ENCODE measurements at regions not wholly inside any gene's neighbourhood (a gene's known extent, or its start where the extent isn't known, plus 50 kb on each side); places are given as distances from the start of the nearest gene placed in this dataset.

DNA sequence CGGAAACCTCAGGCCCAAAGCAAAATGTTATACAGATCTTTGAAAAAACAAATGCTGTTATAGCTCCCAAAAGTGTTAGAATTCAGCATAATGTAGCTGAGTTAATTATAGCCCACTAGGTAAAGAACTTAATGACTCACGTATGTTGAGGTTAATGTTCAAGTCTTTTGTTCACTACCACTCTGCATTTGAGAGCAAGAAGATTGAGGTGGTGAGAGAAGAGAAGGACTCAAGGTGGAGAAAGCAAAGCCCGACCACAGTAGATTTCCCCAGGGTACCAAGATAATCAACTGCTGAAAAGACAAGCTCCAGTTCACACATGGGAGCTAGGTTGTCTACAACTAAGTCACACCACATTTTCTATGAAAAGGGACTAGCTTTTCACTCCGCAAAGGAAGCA lies 480.2 kb downstream of the DTHD1 start:
- Histone ChIP-seq H3K36me3 (ENCODE audit: insufficient read depth, insufficient read length, low read length) (no peaks in the 10 kb centered on the region), H3K9me3 (ENCODE audit: insufficient read depth, low read length) (no peaks in the 10 kb centered on the region), H3K4me3 (ENCODE audit: insufficient read length, low read depth) (no peak overlapping the region), H3K9ac (ENCODE audit: insufficient read length, low read depth) (no peak overlapping the region), H3K4me1 (ENCODE audit: insufficient read depth, insufficient read length) (no peaks in the 10 kb centered on the region), H3K27me3 (ENCODE audit: insufficient read depth, insufficient read length) (no peaks in the 10 kb centered on the region)
- no peak for DNase-seq (ENCODE audit: low read depth, low spot score)
- TF ChIP-seq SUZ12 (IDR thresholded peaks at IDR 0.05; ENCODE audit: extremely low read depth, insufficient read depth, insufficient read length) (no peak), YY1 (IDR thresholded peaks at IDR 0.05; ENCODE audit: insufficient read depth, insufficient read length) (no peak), ZNF274 (IDR thresholded peaks at IDR 0.05; ENCODE audit: low read depth, low read length) (no peak)

DNA sequence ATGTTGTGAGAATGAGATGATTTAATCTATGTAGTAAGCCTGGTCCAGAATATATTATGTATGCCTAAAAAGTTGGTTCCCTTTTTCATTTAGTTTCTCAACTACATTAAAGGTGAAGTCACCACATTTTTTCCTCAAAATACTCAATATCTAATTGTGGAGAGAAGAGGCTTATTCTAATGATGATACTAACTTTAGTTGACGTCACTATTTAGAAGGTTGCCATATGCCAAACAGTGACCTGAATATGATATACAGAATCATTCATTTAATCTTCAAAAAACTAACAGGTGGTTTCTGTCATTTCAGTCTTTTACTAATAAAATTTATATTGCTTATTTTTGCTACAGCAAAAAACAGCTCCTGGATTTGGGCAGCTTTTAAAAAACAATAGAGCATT lies 480.7 kb upstream of the NWD2 start:
- H3K4me1 ChIP-seq (ENCODE audit: insufficient read depth, insufficient read length): no peaks in the 10 kb centered on the region
- no peaks in the 10 kb centered on the region for H3K9me3 ChIP-seq (ENCODE audit: insufficient read depth, low read length)
- H3K4me3 ChIP-seq (ENCODE audit: insufficient read length, low read depth): no peak overlapping the region
- no peak for DNase-seq (ENCODE audit: low read depth, low spot score)
- H3K27me3 ChIP-seq (ENCODE audit: insufficient read depth, insufficient read length): no peaks in the 10 kb centered on the region
- H3K9ac ChIP-seq (ENCODE audit: insufficient read length, low read depth): no peak overlapping the region
- H3K36me3 ChIP-seq (ENCODE audit: insufficient read depth, insufficient read length, low read length): no peaks in the 10 kb centered on the region
- TF ChIP-seq YY1 (IDR thresholded peaks at IDR 0.05; ENCODE audit: insufficient read depth, insufficient read length) (no peak), ZNF274 (IDR thresholded peaks at IDR 0.05; ENCODE audit: low read depth, low read length) (no peak), SUZ12 (IDR thresholded peaks at IDR 0.05; ENCODE audit: extremely low read depth, insufficient read depth, insufficient read length) (no peak)

DNA sequence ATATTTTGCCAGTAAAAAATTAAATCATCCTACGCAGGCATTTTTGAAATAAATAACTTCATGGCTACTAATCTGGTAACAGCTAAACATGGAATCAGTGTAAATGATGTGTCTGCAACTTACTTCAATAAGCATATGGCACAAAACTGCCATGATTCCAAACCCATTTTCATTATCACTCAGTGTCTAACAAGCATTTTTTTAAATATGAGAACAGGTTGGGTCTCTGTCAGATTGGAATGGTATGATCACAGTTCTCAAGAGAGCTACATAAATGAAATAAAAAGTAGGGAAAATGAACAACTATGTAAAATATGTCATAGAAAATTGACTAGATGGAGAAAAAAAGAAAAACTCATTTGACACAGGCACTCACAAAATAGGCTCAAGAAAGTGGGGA lies 476.9 kb upstream of the NWD2 start:
- H3K9ac ChIP-seq (ENCODE audit: insufficient read length, low read depth): no peak overlapping the region
- no peak for TF ChIP-seq SUZ12 (IDR thresholded peaks at IDR 0.05; ENCODE audit: extremely low read depth, insufficient read depth, insufficient read length)
- no peak for TF ChIP-seq ZNF274 (IDR thresholded peaks at IDR 0.05; ENCODE audit: low read depth, low read length)
- TF ChIP-seq YY1 (IDR thresholded peaks at IDR 0.05; ENCODE audit: insufficient read depth, insufficient read length): no peak
- no peaks in the 10 kb centered on the region for H3K27me3 ChIP-seq (ENCODE audit: insufficient read depth, insufficient read length)
- DNase-seq (ENCODE audit: low read depth, low spot score): no peak
- no peaks in the 10 kb centered on the region for H3K4me1 ChIP-seq (ENCODE audit: insufficient read depth, insufficient read length)
- H3K4me3 ChIP-seq (ENCODE audit: insufficient read length, low read depth): no peak overlapping the region
- H3K9me3 ChIP-seq (ENCODE audit: insufficient read depth, low read length): no peaks in the 10 kb centered on the region
- H3K36me3 ChIP-seq (ENCODE audit: insufficient read depth, insufficient read length, low read length): no peaks in the 10 kb centered on the region

DNA sequence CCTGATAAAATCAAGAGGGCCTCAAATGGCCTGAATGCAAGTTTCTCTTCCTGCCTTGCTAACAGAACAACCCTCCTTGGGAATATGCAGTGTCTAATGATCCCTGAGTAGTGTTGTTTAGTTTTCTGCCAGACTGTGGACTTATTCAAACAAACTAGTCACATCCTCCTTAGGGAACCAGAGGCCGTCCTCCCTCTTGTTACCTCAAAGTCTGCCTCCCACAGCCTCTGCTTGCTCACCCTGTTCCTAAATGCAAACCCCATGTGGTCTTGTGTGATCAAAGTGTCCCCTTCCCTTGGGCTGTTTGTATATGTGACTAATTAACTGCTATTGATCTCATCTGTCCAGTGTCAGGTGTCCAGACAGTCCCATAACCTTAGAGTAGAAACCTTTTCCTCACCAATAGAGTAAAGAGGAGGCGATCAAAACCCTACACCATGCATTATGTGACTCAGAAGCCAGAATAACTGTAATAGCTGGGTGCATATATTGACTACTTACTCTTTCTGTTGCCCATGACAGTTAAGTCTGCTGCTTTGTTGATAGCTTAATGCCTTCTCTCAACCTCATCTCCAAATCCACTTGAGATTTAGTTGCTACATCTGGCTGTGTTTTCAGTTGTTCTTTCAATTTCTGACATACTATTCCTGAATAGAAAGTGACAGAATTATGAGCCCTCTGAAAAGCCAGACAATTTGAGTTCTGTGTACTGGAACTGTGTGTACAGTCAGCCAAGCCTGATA lies 473.0 kb upstream of the NWD2 start:
- TF ChIP-seq ZNF274 (IDR thresholded peaks at IDR 0.05; ENCODE audit: low read depth, low read length): no peak
- TF ChIP-seq SUZ12 (IDR thresholded peaks at IDR 0.05; ENCODE audit: extremely low read depth, insufficient read depth, insufficient read length): no peak
- TF ChIP-seq YY1 (IDR thresholded peaks at IDR 0.05; ENCODE audit: insufficient read depth, insufficient read length): no peak
- H3K36me3 ChIP-seq (ENCODE audit: insufficient read depth, insufficient read length, low read length): no peaks in the 10 kb centered on the region
- no peaks in the 10 kb centered on the region for H3K9me3 ChIP-seq (ENCODE audit: insufficient read depth, low read length)
- H3K4me1 ChIP-seq (ENCODE audit: insufficient read depth, insufficient read length): no peaks in the 10 kb centered on the region
- no peak overlapping the region for H3K4me3 ChIP-seq (ENCODE audit: insufficient read length, low read depth)
- no peak for DNase-seq (ENCODE audit: low read depth, low spot score)
- H3K9ac ChIP-seq (ENCODE audit: insufficient read length, low read depth): no peak overlapping the region
- H3K27me3 ChIP-seq (ENCODE audit: insufficient read depth, insufficient read length): no peaks in the 10 kb centered on the region

DNA sequence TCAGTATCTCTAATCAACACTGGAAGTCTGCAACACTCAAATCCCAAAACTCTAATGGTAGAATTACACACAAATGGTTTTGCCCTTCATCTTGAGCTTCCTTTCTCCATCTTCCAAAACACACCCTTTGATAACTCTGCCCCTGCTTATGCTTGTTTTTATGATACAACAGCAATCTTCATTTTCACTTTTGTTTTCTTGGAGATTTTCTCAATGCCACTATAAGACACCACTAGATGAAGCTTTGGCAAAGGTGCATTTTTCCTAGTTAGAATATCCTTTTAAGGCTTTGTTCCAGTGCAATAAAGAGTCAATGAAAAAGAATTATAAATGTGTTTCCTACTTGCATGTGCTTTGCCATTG lies 472.4 kb upstream of the NWD2 start:
- DNase-seq (ENCODE audit: low read depth, low spot score): no peak
- Histone ChIP-seq H3K4me3 (ENCODE audit: insufficient read length, low read depth) (no peak overlapping the region), H3K36me3 (ENCODE audit: insufficient read depth, insufficient read length, low read length) (no peaks in the 10 kb centered on the region), H3K4me1 (ENCODE audit: insufficient read depth, insufficient read length) (no peaks in the 10 kb centered on the region), H3K9me3 (ENCODE audit: insufficient read depth, low read length) (no peaks in the 10 kb centered on the region), H3K9ac (ENCODE audit: insufficient read length, low read depth) (no peak overlapping the region), H3K27me3 (ENCODE audit: insufficient read depth, insufficient read length) (no peaks in the 10 kb centered on the region)
- TF ChIP-seq ZNF274 (IDR thresholded peaks at IDR 0.05; ENCODE audit: low read depth, low read length) (no peak), SUZ12 (IDR thresholded peaks at IDR 0.05; ENCODE audit: extremely low read depth, insufficient read depth, insufficient read length) (no peak), YY1 (IDR thresholded peaks at IDR 0.05; ENCODE audit: insufficient read depth, insufficient read length) (no peak)

DNA sequence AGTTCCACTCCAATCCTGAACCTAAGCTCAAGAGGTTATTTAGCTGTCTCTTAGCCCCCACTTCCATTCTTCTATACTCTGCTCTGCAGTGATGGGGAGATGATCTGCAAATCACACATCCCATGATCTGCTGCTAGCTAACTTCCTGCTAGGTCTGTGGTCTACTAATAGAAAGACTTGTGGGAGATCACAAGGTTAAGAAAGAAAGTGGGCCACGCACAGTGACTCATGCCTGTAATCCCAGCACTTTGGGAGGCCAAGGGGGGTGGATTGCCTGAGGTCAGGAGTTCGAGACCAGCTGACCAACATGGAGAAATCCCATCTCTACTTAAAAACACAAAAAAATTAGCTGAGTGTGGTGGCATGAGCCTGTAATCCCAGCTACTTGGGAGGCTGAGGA lies 471.1 kb upstream of the NWD2 start:
- Histone ChIP-seq H3K9me3 (ENCODE audit: insufficient read depth, low read length) (no peaks in the 10 kb centered on the region), H3K4me1 (ENCODE audit: insufficient read depth, insufficient read length) (no peaks in the 10 kb centered on the region), H3K36me3 (ENCODE audit: insufficient read depth, insufficient read length, low read length) (no peaks in the 10 kb centered on the region), H3K4me3 (ENCODE audit: insufficient read length, low read depth) (no peak overlapping the region), H3K27me3 (ENCODE audit: insufficient read depth, insufficient read length) (no peaks in the 10 kb centered on the region), H3K9ac (ENCODE audit: insufficient read length, low read depth) (no peak overlapping the region)
- TF ChIP-seq SUZ12 (IDR thresholded peaks at IDR 0.05; ENCODE audit: extremely low read depth, insufficient read depth, insufficient read length) (no peak), ZNF274 (IDR thresholded peaks at IDR 0.05; ENCODE audit: low read depth, low read length) (no peak), YY1 (IDR thresholded peaks at IDR 0.05; ENCODE audit: insufficient read depth, insufficient read length) (no peak)
- DNase-seq (ENCODE audit: low read depth, low spot score): no peak

DNA sequence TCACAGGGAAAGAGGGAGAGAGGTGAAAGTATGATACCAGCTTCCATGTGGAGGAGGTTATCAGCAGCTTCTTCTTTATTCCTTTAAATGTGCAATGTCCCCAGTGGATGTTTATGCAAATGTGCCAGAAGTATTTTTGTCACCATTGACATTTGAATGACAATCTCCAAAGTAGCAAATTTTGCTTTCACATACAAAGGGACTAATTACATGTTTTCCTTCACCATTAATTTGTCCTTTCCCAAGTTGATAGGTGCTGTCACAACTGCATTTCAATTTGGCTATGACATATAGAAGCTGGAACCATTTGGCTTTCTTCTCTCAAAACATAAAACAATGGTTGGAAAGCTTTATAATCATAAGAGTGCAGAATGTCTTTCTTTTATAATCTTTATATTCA lies 469.0 kb upstream of the NWD2 start:
- H3K4me1 ChIP-seq (ENCODE audit: insufficient read depth, insufficient read length): no peaks in the 10 kb centered on the region
- no peaks in the 10 kb centered on the region for H3K36me3 ChIP-seq (ENCODE audit: insufficient read depth, insufficient read length, low read length)
- no peaks in the 10 kb centered on the region for H3K27me3 ChIP-seq (ENCODE audit: insufficient read depth, insufficient read length)
- no peak for DNase-seq (ENCODE audit: low read depth, low spot score)
- no peak for TF ChIP-seq SUZ12 (IDR thresholded peaks at IDR 0.05; ENCODE audit: extremely low read depth, insufficient read depth, insufficient read length)
- TF ChIP-seq ZNF274 (IDR thresholded peaks at IDR 0.05; ENCODE audit: low read depth, low read length): no peak
- TF ChIP-seq YY1 (IDR thresholded peaks at IDR 0.05; ENCODE audit: insufficient read depth, insufficient read length): no peak
- H3K4me3 ChIP-seq (ENCODE audit: insufficient read length, low read depth): no peak overlapping the region
- H3K9ac ChIP-seq (ENCODE audit: insufficient read length, low read depth): no peak overlapping the region
- no peaks in the 10 kb centered on the region for H3K9me3 ChIP-seq (ENCODE audit: insufficient read depth, low read length)

All from NT2/D1 (cell line).